ENCODE measurements at regions not wholly inside any gene's neighbourhood (a gene's known extent, or its start where the extent isn't known, plus 50 kb on each side); places are given as distances from the start of the nearest gene placed in this dataset.

DNA sequence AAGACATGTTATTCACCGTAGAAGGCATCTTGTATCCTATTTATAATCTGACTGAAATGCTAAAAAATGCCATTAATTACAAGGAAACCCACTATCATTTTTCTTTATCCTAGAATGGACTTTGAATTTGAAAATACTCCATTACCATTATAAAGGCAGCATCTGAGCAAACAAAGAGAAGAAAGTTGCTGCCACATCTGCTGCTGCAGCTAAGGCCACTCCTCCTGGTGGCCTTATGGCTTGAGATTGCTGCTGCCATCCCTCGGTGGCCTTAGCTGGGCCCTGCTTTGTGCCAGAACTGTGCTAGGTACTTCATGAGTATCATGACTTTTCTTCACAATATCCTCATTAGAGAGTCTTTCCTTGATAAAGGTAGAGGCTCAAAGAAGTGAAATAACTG is 1210.1 kb upstream of the TENM4 start:
- no peak overlapping the region for H3K27ac ChIP-seq (ENCODE audit: low read depth in 2 of 2, low read length in 2 of 2)
- TF ChIP-seq, protein P1, sequence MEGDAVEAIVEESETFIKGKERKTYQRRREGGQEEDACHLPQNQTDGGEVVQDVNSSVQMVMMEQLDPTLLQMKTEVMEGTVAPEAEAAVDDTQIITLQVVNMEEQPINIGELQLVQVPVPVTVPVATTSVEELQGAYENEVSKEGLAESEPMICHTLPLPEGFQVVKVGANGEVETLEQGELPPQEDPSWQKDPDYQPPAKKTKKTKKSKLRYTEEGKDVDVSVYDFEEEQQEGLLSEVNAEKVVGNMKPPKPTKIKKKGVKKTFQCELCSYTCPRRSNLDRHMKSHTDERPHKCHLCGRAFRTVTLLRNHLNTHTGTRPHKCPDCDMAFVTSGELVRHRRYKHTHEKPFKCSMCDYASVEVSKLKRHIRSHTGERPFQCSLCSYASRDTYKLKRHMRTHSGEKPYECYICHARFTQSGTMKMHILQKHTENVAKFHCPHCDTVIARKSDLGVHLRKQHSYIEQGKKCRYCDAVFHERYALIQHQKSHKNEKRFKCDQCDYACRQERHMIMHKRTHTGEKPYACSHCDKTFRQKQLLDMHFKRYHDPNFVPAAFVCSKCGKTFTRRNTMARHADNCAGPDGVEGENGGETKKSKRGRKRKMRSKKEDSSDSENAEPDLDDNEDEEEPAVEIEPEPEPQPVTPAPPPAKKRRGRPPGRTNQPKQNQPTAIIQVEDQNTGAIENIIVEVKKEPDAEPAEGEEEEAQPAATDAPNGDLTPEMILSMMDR (IDR thresholded peaks at IDR 0.05; ENCODE audit: borderline replicate concordance, extremely low read depth, insufficient read depth): no peak
- intact Hi-C loops (cut with DNase I): no loop called here
- DNase-seq (no peak), FAIRE-seq (no peak)
- H3K4me1 ChIP-seq (ENCODE audit: control insufficient read depth in 2 of 3, insufficient read depth in 2 of 3, low read depth in 1 of 3, low read length in 3 of 3): no peaks in the 10 kb centered on the region
- H3K36me3 ChIP-seq (ENCODE audit: control insufficient read depth in 2 of 3, insufficient read depth in 3 of 3, low read length in 3 of 3): no peaks in the 10 kb centered on the region
- no peaks in the 10 kb centered on the region for H3K9me3 ChIP-seq (ENCODE audit: control insufficient read depth in 2 of 3, insufficient read depth in 1 of 3, low read length in 3 of 3)
- H3K9ac ChIP-seq (ENCODE audit: low read length in 3 of 3): no peak overlapping the region
- H3K27me3 ChIP-seq (ENCODE audit: control insufficient read depth, insufficient read depth, low read length): no peaks in the 10 kb centered on the region
- H3K4me3 ChIP-seq (ENCODE audit: low read length in 3 of 3): no peak overlapping the region

DNA sequence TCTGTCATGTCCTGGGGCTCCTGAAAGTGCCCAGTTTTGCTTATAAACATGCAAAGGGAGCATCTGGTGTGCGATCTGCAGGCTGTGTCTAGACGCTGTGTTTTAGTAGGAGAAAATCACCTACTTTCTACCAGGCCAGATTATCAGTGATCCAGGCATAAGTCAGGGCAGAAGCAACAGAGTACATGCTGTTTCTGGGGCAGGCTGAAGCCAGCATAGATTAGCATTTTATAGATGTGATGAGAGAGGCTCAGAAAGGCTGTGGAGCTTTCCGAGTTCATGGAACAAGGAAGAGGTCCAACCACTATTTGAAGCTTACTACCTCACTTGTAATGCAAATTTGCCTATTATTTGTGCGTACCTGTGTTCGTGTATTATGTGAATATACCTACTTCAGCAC is 1208.4 kb upstream of the TENM4 start:
- H3K4me3 ChIP-seq (ENCODE audit: low read length in 3 of 3): no peak overlapping the region
- DNase-seq (no peak), FAIRE-seq (no peak)
- TF ChIP-seq, protein P1 (IDR thresholded peaks at IDR 0.05; ENCODE audit: borderline replicate concordance, extremely low read depth, insufficient read depth): no peak
- no peak overlapping the region for H3K9ac ChIP-seq (ENCODE audit: low read length in 3 of 3)
- H3K4me1 ChIP-seq (ENCODE audit: control insufficient read depth in 2 of 3, insufficient read depth in 2 of 3, low read depth in 1 of 3, low read length in 3 of 3): no peaks in the 10 kb centered on the region
- no peaks in the 10 kb centered on the region for H3K27me3 ChIP-seq (ENCODE audit: control insufficient read depth, insufficient read depth, low read length)
- H3K9me3 ChIP-seq (ENCODE audit: control insufficient read depth in 2 of 3, insufficient read depth in 1 of 3, low read length in 3 of 3): no peaks in the 10 kb centered on the region
- H3K36me3 ChIP-seq (ENCODE audit: control insufficient read depth in 2 of 3, insufficient read depth in 3 of 3, low read length in 3 of 3): no peaks in the 10 kb centered on the region
- intact Hi-C loops (cut with DNase I): no loop called here
- no peak overlapping the region for H3K27ac ChIP-seq (ENCODE audit: low read depth in 2 of 2, low read length in 2 of 2)

DNA sequence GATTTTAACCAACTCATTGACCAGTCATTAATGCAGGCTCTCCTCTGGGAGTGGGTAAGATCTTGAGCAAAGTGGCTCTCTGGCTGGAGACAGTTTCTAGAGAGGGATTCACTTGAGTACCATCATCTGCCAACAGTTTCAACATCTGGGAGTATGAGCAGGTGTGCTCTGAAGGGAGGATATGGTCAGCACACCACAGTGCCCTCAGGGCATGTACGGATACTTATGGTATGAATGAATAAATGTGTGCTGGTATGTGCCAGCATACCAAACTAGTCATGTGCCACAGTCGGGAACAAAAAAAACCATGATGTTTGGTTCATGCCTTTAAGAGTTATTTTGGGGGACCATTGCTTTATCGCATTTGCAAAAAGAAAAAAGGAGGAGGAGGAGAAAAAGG is 1197.5 kb upstream of the TENM4 start:
- intact Hi-C loops (cut with DNase I): no loop called here
- no peak overlapping the region for H3K27ac ChIP-seq (ENCODE audit: low read depth in 2 of 2, low read length in 2 of 2)

GRCh38 chr11:80637571-80637970 is 1196.7 kb upstream of the TENM4 start:
- no peaks in the 10 kb centered on the region for H3K4me1 ChIP-seq (ENCODE audit: control insufficient read depth in 2 of 3, insufficient read depth in 2 of 3, low read depth in 1 of 3, low read length in 3 of 3)
- no peaks in the 10 kb centered on the region for H3K27me3 ChIP-seq (ENCODE audit: control insufficient read depth, insufficient read depth, low read length)
- TF ChIP-seq, protein P1 (IDR thresholded peaks at IDR 0.05; ENCODE audit: borderline replicate concordance, extremely low read depth, insufficient read depth): no peak
- no peak overlapping the region for H3K4me3 ChIP-seq (ENCODE audit: low read length in 3 of 3)
- no peaks in the 10 kb centered on the region for H3K9me3 ChIP-seq (ENCODE audit: control insufficient read depth in 2 of 3, insufficient read depth in 1 of 3, low read length in 3 of 3)
- FAIRE-seq (no peak), DNase-seq (no peak)
- H3K9ac ChIP-seq (ENCODE audit: low read length in 3 of 3): no peak overlapping the region
- H3K36me3 ChIP-seq (ENCODE audit: control insufficient read depth in 2 of 3, insufficient read depth in 3 of 3, low read length in 3 of 3): no peaks in the 10 kb centered on the region
- intact Hi-C loops (cut with DNase I): no loop called here
- no peak overlapping the region for H3K27ac ChIP-seq (ENCODE audit: low read depth in 2 of 2, low read length in 2 of 2)

More for the DNA sequence above, 1197.5 kb upstream of the TENM4 start:
- TF ChIP-seq, protein P1 (IDR thresholded peaks at IDR 0.05; ENCODE audit: borderline replicate concordance, extremely low read depth, insufficient read depth): no peak
- Histone ChIP-seq H3K27me3 (ENCODE audit: control insufficient read depth, insufficient read depth, low read length) (no peaks in the 10 kb centered on the region), H3K9ac (ENCODE audit: low read length in 3 of 3) (no peak overlapping the region), H3K4me1 (ENCODE audit: control insufficient read depth in 2 of 3, insufficient read depth in 2 of 3, low read depth in 1 of 3, low read length in 3 of 3) (no peaks in the 10 kb centered on the region), H3K36me3 (ENCODE audit: control insufficient read depth in 2 of 3, insufficient read depth in 3 of 3, low read length in 3 of 3) (no peaks in the 10 kb centered on the region), H3K9me3 (ENCODE audit: control insufficient read depth in 2 of 3, insufficient read depth in 1 of 3, low read length in 3 of 3) (no peaks in the 10 kb centered on the region), H3K4me3 (ENCODE audit: low read length in 3 of 3) (no peak overlapping the region)
- DNase-seq (no peak), FAIRE-seq (no peak)
